22Rv1 (cell line): ENCODE measurements at regions not wholly inside any gene's neighbourhood (a gene's known extent, or its start where the extent isn't known, plus 50 kb on each side); places are given as distances from the start of the nearest gene placed in this dataset.

Experiments
- H3K27ac ChIP-seq: fragments of 450-650 bp; 2 replicates; pipeline ENCODE4 v1.5.1; 2017
- CTCF ChIP-seq: fragments of 450-650 bp; IDR thresholded peaks from 2 replicates; pipeline ENCODE4 v1.5.1; 2017; ENCODE audit warnings: mild to moderate bottlenecking
- ZFX ChIP-seq: fragments of 450-650 bp; IDR thresholded peaks from 2 replicates; pipeline ENCODE4 v1.6.1; 2017; ENCODE audit warnings: antibody characterized with exemption, borderline replicate concordance

- H3K27ac ChIP-seq, result no peak overlapping the region
- no peak for TF ChIP-seq CTCF
- no peak for TF ChIP-seq ZFX
Measured at GRCh38 chrX:145881175-145881995, 63.8 kb downstream of the SLITRK2 start.

- TF ChIP-seq CTCF, result no peak
- no peak for TF ChIP-seq ZFX
- no peak overlapping the region for H3K27ac ChIP-seq
Measured at GRCh38 chrX:145886469-145886868, 68.8 kb downstream of the SLITRK2 start.

- TF ChIP-seq ZFX (no peak), CTCF (no peak)
Measured at GRCh38 chrX:145910017-145910416, 92.4 kb downstream of the SLITRK2 start.

GRCh38 chrX:145919400-145919799 lies 101.8 kb downstream of the SLITRK2 start:
- H3K27ac ChIP-seq, result no peak overlapping the region

More at GRCh38 chrX:145910017-145910416, 92.4 kb downstream of the SLITRK2 start:
- H3K27ac ChIP-seq, result no peak overlapping the region

GRCh38 chrX:145923376-145923775 lies 105.7 kb downstream of the SLITRK2 start:
- TF ChIP-seq ZFX, result no peak
- H3K27ac ChIP-seq, result no peak overlapping the region

More at GRCh38 chrX:145919400-145919799, 101.8 kb downstream of the SLITRK2 start:
- TF ChIP-seq ZFX (no peak), CTCF (no peak)

GRCh38 chrX:145936769-145937168 lies 119.1 kb downstream of the SLITRK2 start:
- no peak overlapping the region for H3K27ac ChIP-seq
- no peak for TF ChIP-seq CTCF
- no peak for TF ChIP-seq ZFX

GRCh38 chrX:145949056-145949455 lies 131.4 kb downstream of the SLITRK2 start:
- no peak overlapping the region for H3K27ac ChIP-seq
- TF ChIP-seq CTCF (no peak), ZFX (no peak)
